NCI-H524 (cell line): ENCODE measurements at regions not wholly inside any gene's neighbourhood (a gene's known extent, or its start where the extent isn't known, plus 50 kb on each side); places are given as distances from the start of the nearest gene placed in this dataset.
A peak's percentile ranks its signal among the peaks of the same experiment; 100 is the strongest.
"Not testable (repeated sequence)": the region's sequence is repeated elsewhere in the genome, so short reads cannot be mapped to it uniquely, and the experiment has no call there.

Source experiments
- DNase-seq, 2 experiments: peaks; one replicate each; lab custom pipeline; 2025; lab: John Stamatoyannopoulos, UW

DNA sequence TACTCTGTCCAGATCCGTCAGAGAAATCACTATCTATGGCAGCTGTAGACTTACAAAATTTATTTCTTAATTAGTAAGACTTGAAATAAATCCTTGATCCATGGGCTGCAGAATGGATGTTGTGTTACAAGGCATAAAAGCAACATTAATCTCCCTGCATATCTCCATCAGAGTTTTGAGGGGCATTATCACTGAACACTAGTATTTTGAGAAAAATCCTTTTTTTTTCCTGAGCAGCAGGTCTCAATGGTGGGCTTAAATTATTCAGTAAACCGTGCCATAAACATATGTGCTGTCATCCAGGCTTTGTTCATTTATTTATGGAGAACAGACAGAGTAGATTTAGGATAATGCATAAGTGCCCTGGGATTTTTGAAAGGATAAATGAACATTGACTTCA, 457.9 kb upstream of the CTSO start:
- DNase-seq = no peak

DNA sequence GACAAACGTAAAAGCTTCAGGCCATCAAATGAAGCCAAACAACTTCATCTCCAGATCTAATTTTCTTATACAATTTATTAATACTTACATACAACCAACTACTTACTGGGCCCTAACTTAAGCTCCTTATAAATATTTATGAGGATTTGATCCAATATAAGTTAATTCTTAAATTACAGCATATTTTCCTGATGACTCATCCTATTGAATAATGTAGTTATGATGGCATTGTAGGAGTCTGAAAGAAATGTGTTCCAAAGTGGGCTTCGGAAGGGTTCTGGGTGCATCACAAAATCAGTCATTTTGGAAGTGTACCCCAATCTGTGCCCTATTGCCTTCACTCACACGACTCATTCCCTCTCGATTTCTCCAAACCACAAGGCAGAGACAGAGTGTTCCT, 455.1 kb upstream of the CTSO start:
- no peak for DNase-seq

DNA sequence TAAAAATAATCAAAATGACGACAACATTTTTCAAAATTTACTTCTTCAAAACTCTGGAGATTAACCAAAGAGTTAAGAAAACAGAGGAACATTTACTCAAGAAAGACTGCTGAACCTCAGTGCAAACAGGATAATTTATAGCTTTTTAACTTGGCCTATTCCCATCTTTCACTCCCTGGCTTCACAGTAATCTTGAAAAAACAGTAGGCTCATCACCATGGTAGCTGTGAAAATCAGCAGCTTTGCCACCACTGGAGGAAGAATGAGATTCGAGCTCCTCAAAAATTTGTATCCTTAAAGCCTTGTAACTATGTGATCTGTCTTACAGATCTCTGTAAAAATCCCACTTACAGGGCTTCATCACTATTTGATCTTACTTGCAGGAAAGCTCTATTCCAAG, 447.7 kb upstream of the CTSO start:
- no peak for DNase-seq

DNA sequence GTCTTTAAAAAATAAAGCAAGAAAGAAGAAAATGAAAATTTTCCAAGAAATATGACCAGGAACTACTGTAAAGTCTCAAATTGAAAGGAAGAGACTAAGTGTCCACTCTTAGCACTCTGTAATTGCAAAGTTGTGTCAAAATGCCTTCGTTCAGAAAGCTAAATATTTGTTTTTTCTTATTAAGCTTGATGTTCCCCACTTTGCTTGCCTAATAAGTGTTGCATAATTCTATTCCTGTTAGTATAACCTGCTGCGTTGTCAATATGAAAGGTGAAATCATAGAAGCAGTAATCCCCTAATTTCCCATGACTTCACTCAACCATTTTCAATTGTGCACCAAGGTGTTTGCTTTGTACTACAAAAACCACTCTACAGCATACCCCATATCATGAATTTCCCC, 442.9 kb upstream of the CTSO start:
- no peak for DNase-seq

DNA sequence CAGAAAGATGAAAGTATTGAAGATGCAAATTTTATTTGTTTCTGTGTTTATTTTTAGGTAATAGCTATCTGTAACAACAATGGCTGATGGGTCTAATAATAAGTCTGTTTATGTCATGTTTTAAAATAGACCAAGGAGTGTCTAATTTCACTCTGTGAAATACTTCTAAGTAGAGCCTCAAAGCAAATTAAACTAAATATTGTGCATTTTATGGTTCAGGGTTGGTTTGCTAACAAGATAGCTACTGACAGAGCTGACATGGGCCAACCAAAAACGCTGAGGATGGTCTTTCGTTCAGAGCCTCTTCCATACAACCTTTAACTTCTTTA, 437.6 kb upstream of the CTSO start:
- DNase-seq = no peak

DNA sequence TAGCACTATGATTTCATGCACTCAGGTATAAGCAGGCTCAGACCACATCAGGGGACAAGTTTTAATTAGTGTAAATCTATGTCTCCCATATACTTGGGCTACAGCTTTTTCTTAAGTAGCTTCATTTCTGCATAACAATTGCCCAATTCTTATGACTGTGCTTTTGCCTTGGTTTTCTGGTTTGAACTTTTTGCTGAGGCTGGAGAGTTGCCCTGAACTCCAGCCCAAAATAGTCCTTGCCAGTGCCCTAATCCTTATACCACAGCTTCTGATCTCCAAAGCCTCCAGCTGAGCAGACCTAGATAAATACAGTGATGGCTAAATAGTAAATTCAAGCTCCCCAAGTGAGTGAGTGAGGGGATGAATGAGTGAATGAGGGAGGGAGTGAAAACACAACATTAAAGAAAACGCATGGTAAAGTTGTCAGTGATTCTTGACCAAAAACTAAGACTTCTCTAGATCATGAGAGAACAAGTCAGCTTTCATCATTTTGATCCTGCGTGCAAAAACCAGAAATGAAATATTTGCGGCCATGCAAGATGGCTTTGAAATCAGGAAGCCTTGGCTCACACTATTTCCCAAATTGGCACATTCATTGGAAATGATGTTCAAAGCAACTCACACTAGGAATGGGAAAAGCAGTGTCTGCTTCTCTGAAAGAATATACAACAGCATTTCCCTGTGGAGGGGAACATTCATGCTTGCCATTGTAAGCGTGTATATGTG, 437.1 kb upstream of the CTSO start:
- DNase-seq = no peak

DNA sequence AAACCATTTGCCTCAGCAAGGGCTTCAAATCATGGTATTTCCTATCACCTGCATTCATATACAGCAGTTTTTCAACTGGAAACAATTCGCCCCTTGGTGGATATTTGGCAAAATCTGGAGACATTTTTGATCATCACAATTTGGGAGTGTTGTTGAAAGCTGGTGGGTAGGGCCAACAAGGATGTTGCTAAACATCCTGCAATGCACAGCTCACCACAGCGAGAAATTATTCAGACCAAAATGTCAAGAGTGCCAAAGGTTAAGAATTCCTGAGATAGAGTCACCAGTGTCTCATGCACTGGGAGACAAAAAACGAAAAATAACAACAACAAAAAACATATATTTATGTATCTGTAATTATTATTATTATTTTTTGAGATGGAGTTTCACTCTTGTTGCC, 435.2 kb upstream of the CTSO start:
- no peak for DNase-seq

DNA sequence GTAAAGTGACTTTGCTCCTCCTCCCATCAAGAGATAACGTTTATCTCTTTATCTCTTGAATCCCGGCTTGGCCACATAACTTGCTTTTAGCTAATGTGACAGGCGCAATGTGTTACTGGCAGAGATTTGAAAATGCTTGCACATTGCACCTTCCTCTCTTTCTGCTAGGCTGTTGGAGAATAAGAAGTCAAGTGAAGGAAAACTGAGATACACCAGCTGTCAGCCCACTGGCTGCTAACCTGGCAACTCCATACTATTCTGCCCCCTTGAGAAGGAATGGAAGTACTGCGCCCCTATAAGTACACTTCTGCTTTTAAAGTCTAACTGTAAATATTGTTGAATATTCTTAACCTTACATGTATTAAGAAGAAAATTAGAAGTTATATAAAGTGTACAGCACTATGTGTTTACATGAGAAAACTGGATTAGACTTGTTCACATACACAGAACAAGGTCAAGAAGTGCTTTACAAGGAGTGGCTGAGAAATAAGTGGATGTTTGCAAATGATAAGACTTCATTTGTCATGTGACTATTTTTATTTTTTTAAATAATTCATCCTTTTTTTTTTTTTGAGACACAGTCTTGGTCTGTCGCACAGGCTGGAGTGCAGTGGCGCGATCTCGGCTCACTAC, 424.5 kb upstream of the CTSO start:
- peak in 1 of 2 experiments; percentile 52 for DNase-seq

DNA sequence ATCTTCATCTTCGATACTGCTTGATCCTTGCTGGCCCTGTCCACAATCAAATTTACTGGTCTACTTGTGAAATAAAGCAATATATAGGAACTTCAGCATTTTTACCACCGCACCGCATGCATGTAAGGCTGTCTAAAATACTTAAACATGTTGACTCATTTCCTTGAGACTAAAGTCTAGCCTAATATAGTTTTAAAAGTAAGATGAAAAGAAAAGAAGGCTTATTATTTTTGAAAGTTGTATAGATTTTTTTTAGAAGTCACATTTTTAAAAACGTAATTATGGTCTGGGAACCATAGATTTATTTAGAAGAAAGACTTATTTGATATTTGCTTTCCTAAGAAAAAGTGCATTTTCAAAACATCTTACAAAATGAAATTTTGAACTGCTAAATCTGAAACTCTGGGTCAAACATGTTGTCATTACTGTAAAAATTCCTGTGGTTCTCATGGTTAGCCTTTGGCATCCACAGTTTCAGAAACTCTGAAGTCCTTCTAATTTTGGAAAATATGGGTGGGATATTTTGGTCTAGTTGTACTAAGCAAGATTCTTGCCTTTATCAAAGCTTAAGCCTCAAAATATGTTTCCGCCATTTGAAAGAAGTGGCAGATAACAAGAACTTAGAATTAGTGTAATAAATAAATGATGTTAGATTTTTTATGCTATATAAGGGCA, 423.5 kb upstream of the CTSO start:
- no peak for DNase-seq

DNA sequence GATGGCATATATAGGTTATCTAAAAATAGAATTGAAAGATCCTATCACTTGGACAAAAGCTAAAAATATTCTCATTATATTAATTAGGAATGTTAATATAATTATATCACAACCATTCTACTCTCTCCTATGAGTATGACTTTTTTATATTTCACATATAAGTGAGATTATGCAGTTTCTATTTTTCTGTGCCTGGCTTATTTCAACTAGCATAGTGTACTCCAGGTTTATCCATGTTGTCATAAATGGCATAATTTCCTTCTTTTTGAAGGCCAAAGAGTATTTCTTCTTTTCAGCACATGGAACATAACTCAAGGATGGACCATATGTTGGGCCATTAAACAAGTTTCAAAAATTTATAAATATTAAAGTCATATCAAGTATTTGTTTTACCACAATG, 421.2 kb upstream of the CTSO start:
- no peak for DNase-seq

DNA sequence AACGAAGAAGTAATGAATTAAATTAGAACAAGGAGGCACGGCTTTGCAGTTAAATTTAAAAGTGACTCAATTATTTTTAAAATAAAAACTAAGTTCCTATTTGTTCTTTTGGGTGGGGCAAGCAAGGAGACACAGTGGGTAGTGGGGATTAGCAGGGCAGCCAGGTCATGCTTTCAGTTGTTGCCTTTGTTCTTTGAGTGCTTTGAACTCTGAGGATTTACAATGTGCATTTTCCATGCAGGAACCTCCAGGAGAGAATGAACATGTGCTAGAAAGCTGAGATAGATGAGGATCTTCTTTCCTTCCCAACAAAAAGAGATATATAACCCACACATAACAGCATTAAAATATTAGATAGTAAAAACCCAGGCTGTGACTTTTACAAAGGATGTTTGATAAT, 420.4 kb upstream of the CTSO start:
- no peak for DNase-seq

DNA sequence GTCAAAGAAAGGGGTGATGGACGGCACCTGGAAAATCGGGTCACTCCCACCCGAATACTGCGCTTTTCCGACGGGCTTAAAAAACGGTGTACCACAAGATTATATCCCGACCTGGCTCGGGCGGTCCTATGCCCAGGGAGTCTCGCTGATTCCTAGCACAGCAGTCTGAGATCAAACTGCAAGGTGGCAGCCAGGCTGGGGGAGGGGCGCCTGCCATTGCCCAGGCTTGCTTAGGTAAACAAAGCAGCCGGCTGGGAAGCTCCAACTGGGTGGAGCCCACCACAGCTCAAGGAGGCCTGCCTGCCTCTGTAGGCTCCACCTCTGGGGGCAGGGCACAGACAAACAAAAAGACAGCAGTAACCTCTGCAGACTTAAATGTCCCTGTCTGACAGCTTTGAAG, 413.8 kb upstream of the CTSO start:
- not testable (repeated sequence) for DNase-seq

DNA sequence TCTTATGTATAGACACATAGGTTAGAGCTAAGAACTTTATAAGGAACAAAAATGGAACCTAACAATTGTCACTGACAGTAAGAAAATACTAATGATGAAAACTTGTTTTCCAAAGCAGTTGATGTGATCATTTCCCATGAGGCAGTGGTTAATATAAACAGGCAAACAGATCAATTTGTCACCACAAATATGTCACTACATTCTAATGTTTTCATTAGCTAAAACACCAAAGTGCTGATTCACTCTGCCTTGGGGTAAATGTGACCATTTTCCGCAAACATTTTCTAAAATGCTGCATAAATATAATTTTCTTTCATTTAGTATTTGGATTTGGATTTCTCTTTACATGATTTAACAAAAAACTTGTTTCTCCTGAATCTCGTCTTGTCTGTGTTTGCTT, 408.9 kb upstream of the CTSO start:
- DNase-seq = no peak

DNA sequence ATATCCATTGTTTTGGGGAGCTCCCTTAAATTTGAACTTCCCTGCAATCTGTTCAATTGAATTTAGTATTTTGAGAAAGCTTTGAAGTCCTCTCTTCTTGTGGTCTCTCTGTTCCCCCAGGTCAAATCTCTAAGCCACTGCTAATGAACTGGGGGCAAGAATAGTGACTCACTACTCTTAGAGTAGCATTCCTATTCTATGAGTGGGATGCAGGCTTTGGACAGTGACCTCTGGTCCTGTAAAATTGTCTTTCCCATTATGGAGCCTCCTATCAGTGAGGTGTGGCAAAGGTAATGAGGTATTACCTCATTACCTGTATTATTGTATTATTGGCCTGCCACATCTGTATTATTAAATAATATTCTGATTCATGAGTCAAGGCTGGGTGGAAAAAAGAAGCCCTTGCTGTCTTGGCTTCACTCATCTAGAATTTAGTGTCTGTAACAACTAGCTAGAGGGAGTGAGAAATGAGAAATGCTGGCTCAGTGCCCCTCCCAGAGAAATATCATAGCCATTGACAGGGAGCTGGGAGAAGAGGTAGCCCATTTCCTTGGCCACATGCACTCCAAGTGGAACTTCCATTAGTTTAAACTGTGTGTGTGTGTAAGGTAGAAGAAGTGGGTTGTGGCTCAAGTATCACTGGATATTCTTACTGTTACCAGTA, 393.9 kb upstream of the CTSO start:
- DNase-seq = no peak

DNA sequence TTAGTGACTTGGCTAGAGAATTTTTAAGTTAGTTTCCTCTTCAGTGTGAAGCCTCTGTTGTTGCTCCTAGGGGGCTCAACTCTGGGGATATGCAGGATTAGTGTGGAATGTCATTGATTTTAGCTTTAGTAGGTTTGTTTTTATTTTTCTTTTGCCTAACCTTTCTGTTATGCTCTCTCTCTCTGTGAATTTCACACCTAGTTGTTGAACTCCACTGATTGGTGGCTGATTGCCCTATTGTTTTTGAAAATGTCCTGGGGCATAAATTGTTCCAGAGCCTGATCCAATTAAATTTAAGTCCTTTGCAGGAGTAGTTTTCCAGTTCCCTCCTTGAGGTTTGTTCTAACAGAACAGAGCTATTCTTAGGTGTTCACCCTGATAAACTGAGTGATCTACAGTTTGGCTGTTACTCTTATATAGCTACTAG, 393.3 kb upstream of the CTSO start:
- DNase-seq = no peak

DNA sequence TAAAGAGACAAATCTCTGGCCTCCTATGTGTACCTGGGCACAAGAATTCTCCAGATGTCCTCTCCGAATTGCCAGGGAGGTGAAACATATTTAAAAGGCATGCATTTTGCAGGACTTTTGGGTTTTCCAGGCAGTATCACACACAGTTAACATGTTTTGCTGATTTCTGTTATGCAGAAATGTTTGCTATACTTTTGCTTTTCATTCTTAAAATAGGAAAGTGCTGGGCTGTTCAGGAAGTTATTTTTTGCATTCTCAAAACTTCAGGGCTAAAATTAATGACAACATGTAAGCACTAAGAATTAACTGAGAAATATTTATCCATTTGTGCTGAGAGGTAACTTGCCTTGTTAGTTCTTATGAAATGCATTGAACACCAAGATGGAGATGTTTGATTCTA, 390.7 kb upstream of the CTSO start:
- no peak for DNase-seq

DNA sequence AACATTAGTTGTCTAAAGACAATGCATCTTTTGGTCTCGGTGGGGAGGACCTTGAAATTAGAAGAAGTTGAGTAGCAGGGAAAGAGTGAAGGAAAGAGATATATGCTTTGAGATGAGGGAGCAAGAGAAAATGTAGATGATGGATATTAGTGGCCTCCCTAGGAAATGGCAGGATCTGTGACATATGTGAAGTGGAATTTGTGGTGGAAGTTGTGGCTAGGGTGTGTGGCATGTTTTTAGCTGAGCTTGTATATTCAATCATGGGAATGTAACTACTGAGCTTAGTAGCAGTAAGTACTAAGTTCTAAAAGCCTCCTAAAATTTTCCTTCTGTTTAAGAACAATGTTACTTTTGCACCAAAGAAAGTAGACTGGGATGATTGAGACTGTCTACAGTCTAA, 382.8 kb upstream of the CTSO start:
- DNase-seq = no peak

DNA sequence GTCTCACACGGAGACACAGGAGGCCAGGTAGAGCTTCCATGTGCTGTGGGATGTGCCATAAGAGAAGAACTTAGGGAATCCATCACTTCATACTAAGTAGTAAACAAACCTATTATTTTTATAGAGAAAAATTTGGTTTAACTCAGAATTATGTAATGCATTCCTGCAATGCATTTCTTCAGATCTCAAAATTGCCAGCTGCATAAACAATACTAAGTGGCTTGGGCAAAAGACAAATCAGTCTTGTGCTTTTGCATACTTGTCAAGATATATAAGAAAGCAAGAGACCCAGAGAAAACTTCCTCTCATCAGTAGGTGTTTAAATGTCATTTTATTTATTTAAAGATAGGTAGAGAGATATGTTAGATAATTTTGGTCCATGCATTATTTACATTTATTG, 382.1 kb upstream of the CTSO start:
- DNase-seq = no peak

DNA sequence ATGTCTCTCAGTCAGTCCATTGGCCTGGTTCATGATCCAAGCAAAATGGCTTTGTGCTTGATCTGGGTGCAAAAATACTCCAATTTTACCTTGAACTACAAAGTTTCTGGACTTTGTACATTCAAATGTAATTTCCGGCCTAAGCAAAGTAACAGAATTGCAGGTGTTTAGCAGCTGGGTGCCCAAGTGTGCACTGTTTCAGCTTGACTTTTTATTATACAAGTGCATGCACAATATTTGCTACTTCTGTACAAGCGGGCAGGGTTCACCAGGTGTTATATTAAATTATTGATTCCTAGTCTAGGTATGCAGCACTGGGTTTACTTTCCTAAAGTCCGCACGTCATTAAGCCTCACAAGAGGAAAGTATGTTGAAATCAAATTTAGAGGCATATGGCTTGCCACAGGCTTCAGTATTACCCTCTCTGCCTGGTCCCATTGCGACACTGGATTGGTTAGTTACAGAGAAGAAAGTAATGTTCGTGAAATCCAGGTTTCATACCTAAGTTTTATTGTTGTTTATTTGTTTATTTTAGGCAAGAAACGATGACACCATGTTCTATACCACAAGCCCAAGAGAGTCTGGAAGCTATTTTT, 376.9 kb upstream of the CTSO start:
- no peak for DNase-seq

DNA sequence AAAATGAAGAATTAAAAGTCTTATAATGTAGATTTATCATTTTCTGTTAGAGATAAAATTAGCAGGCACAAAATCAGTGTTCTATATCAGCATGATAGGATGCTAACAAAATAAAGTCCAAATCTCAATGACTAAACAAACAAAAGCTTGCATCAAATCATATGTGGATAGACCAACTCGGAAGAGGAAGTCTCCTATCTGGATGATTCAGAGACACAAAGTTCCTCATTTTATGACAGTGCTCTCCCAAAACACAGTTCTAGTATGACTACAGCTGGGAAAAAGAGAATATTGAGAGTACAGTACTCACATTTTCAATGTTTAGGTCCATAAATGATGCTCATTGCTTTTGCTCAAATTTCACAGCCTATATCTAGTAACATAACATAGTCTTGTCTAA, 376.1 kb upstream of the CTSO start:
- no peak for DNase-seq

DNA sequence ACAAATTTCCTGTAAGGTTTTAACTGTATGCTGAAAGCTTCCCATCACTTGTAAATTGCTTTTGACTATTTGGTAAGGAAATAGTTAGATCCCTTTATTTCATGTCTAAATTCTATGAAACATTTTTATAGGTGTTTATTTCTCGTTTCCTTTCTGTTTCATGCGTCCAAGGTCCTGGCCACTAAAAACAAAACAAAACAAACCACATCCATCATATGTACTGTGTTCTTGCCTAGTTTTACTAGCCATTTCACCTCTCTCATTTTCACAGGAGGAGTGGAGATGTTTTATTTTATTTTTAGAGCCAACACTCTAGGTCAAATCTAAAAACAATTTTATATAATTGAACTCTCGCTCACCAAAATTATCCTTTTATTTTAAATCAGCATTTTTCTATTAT, 375.2 kb upstream of the CTSO start:
- no peak for DNase-seq

DNA sequence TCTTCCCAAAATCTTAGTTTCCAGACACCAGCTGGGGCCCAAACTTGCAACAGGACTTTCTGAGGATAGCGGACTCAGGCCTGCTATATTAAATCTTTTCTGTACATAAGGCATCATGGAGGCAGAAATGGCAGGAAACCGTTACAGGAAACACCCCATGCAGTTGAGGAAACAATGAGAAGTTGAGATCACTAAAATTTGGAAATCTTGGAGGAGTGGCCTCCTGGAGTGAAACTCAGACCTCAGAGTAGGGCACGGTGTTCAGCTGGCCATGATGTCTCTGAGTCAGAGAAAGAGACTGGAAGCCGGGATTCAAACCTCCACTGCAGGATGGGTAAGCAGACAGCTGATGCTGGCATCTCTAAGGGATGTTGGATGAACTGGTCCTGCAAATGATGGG, 372.6 kb upstream of the CTSO start:
- DNase-seq = no peak

DNA sequence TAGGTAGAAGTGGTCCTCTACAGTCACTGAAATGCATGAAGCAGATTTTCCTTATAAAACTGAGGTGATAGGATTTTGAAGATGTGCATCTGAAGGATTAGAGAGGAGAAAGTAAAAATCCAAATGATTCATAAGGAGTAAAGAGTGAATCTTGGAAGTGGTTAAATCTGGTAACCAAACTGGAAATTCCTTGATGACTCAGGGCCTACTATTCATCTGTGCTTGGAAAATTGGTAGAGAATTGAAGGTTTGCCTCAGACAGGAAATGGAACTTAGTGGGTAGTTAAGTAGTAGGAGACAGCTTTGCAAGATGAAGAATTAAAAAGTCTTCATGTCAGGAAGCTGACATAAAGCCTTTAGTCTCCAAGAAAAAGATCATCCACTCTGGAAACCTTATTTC, 368.9 kb upstream of the CTSO start:
- DNase-seq = no peak
